Right forelimb (tissue), 1 donor: ENCODE measurements at regions not wholly inside any gene's neighbourhood (a gene's known extent, or its start where the extent isn't known, plus 50 kb on each side); places are given as distances from the start of the nearest gene placed in this dataset.
"Not testable (repeated sequence)": the region's sequence is repeated elsewhere in the genome, so short reads cannot be mapped to it uniquely, and the experiment has no call there.

Source experiments
- DNase-seq: peaks from one replicate; pipeline ENCODE4 v3.0.0-alpha.2; 2018

DNA sequence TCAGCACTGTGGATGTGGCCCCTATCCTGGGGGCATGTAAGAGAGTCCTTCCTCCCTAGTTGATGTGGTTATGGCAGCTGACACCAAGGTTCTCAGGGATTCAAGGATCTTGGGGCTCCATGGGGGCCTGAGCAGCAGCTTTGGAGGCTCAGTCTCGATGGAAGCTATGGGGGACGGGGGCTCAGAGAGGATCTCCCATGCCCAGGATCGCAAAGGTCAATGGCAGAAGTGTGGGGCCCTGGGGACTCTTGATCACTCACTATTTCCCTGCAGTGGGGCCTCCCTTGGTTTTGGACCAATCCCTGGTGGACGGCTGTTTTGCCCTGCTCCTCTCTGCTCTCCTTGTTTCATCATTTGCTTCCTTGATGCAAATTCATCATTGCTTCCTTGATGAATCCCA lies 885.9 kb downstream of the CDH8 start:
- no peak for DNase-seq

DNA sequence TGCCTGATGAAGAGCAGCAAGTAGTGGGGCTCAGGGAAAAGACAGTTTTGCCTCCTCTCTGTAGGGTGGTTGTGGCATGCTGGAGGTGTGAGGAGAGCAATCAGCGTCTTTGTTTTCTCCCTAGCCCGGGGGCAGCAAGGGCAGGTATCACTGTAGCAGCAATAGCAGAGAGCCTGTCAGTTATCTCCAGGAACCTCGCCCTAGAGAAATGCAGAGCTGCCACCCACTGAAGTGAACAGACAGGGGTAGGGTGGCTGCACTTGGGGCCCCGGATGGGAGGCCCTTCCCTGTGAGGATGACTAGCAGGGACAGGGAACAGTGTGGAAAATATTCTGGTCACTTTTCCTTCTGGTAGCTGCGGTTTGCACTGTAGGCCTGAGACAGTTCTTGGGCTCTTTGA lies 886.5 kb downstream of the CDH8 start:
- no peak for DNase-seq

DNA sequence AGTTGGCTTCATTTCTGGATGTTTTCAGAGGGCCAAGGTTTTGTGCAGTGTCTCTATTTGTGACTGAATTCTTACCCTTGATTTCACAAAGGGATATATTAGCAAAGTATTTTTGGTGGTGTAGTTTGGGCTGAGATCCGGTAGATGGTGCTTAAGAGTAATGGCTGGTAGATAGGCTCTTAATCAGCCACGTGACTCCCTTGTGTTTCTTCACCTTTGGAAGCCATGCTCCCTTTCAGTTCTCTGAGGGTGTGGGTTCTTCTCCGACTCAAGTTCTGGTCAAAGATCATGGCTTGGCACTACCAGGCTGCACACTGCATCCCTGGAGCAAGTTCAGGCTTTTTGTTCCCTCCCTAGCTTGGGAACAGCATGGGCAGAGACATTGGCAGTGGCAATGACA lies 887.3 kb downstream of the CDH8 start:
- DNase-seq: no peak

DNA sequence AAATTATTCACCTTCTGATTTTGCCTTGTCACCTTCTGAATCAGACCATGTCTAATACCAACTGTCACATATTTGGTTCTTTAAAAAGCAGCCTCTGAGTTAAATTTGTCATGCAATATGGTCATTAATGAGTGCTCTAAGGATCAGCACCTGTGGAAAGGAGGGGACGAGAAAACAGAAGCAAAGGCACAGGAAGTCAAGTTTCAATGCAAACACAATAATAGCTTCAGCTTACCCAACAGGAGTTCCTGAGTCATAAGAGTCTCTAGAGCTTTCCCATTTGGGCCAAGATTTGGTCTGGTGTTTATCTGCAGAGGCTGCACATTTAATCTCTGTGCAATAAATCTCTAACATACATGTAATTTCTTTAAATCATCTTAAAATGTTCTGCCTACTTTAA lies 889.8 kb downstream of the CDH8 start:
- DNase-seq: no peak

DNA sequence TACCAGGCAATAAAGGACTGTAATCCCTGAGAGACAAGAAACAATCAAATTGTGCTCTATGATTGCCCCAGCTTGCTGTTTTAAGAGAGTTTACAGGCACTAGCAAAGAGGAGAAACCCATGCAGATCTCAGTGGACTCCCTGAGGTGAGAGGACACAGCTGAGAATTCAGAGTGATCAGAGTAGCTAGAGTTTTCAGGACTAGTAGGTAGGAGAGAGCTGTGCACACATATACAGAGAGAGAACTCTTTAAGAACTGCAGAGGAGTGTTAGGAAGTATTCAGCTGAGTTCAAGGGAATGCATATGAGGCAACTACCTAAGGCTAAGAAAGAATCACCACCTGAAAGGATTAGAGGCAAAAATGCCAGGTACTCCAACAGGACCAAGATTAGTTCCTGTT lies 904.8 kb downstream of the CDH8 start:
- DNase-seq: no peak

DNA sequence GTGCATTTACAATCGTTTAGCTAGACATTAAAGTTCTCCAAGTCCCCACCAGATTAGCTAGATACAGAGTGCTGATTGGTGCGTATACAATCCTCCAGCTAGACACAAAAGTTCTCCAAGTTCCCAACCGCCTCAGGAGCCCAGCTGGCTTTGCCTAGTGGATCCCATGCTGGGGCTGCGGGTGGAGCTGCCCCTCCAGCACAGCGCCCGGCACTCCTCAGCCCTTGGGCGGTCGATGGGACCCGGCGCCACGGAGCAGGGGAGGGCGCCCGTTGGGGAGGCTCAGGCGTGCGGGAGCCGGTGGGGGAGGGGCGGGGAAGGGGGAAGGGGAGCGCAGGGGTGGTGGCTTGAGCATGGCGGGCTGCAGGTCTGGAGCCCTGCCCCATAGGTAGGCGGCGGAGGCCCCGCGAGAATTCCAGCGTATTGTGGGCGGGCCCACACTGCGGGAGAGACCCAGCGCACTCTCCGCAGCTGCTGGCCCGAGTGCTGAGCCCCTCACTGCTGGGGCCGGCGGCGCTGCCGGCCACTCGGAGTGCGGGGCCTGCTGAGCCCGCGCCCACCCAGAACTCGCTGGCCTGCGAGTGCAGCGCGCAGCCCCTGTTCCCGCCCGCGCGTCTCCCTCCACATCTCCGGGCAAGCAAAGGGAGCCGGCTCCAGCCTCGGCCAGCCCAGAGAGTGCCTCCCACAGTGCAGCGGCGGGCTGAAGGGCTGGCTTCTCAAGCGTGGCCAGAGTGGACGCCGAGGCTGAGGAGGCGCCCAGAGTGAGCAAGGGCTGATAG lies 907.5 kb downstream of the CDH8 start:
- no peak for DNase-seq

DNA sequence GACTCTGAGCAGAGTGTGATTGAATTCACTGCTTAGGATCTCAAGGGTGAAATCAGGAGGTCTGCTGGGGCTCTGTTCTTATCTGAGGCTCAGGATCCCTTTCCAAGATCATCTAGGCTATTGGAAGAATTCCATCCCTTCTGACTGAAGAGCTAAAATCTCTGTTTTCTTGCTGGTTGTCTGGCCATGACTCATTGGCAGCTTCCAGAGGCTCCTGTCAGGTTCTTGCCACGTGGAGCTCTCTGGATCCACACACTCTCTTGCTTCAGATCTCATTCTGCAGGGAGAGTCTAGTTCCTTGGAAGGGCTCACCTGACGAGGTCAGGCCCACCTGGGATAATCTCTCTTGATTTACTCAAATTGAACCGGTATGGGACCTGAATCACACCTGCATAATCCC lies 930.7 kb downstream of the CDH8 start:
- no peak for DNase-seq

DNA sequence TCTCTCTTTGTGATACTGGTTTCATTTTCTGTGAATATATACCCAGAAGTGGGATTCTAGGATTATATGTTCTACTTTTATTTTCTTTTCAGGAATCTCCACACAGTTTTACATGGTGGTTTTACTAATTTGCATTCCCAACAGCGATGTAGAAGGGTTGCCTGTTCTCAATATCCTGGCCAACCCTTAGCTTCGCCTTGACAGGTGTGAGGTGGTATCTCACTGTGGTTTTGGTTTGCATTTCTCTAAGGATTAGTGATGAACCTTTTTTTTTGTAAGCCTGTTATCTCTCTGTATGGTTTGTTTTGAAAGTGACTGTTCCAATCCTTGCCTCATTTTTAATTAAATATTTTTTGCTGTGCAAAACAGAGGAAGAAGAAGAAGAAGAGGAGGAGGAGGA lies 937.7 kb downstream of the CDH8 start:
- no peak for DNase-seq

DNA sequence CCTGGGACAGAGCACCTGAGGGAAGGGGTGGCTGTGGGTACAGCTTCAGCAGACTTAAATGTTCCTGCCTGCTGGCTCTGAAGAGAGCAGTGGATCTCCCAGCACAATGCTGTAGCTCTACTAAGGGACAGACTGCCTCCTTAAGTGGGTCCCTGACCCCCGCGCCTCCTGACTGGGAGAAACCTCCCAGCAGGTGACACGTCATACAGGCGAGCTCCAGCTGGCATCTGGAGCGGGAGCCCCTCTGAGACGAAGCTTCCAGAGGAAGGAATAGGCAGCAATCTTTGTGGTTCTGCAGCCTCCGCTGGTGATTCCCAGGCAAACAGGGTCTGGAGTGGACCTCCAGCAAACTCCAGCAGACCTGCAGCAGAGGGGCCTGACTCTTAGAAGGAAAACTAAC lies 944.9 kb downstream of the CDH8 start:
- DNase-seq: not testable (repeated sequence)

DNA sequence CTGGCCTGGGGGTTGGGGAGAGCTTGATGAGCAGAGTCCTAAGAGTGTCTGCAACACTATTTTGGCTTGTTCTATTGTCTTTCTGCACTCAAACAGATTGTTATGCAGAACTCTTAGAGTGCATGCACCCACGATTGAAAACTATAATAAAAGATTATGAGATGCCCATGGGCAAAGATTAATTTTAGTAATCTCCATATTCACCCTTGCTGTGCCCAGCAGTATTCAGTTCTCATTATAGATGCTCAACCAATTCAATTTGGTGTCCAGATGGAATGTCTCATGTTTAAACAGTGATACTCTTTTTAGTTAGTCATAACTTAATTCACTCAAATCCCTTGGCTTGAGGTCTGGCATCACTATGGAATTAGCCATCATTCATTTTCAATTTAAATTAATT lies 952.5 kb downstream of the CDH8 start:
- no peak for DNase-seq

DNA sequence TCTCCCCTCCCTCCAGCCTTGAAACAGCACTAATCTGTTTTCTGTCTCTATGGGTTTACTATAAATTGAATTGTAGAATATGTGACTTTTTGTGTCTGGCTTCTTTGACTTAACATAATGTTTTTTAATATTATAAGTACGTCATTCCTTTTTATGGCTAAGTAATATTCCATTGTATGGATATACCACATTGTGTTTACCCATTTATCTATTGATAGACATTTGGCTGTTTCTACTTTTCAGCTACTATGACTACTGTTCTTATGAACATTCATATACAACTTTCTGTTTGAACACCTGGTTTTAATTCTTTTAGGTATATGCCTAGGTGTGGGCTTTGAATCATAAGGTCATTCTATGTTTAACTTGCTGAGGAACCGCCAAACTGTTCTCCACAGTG lies 961.9 kb downstream of the CDH8 start:
- no peak for DNase-seq

DNA sequence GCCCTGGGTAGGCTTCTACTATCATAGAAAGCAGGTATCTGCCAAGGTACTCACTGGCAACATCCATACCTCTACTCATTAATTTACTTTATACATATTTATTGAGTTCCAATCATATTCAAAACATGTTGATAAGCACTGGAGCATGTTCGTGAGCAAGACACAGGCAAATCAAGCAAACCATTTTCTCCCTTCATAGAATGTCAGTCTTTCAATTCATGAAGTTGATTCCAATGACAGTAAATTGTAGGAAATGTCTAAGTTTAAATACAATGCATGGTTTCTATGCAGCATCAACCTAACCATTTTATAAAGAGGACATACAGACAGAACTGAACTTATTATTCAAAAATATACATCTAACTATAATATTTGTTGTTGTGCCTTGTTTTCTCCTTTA lies 978.6 kb downstream of the CDH8 start:
- no peak for DNase-seq

DNA sequence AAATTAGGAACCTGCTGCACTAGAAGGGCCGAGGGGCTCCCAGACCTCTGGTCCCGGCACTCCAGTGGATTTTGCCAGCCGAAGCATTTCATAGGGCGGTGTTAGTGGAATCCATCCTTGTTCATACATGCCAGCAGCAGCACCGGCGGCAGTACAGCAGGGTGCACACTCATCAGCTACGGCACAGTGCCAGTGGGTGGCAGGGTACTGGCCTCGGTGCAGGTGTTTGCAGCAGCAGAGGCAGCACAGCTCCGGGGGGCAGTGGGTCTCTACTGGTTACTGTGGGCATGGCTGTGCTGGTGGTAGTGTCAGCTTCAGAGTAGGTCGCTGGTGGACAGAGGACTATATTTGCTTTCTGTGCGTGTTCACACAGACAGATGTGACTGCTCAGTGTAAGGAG lies 985.7 kb downstream of the CDH8 start:
- no peak for DNase-seq

DNA sequence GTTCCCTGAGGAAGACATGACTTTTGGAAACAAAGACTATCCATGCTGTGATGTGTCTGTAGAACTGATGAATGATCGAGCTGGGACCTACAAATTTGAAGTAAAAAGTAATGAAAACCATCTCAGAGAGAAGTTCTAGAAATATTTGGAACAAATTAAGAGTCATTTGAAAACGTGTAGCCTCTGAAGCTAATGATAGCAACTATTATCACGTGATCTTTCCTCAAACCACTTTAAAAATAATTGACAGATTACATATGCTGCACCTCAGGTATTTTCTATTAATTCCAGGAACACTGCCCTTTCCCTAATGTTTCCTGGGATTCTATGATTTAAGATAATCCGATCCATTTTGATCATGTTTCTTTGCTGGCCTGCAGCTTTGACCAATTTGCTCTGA lies 990.3 kb downstream of the CDH8 start:
- DNase-seq: no peak

DNA sequence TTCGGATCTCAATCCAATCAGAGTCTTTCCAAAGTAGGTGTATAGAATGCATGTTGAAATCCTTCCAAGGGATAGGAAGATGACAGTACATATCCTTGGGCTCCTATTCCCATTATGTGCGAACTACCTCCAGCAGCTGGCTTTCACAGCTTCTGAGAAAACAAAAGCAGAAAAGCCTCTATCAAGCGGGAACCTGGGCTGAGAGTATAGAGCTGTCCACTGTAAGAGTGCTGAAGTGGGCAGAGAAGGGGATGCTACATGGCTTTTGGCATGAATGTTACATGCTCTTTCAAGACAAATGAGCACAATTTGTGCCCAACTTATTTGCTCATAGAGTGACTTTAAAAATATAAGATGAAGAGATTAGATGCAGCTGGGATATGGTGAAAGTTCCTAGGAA lies 993.5 kb downstream of the CDH8 start:
- no peak for DNase-seq

DNA sequence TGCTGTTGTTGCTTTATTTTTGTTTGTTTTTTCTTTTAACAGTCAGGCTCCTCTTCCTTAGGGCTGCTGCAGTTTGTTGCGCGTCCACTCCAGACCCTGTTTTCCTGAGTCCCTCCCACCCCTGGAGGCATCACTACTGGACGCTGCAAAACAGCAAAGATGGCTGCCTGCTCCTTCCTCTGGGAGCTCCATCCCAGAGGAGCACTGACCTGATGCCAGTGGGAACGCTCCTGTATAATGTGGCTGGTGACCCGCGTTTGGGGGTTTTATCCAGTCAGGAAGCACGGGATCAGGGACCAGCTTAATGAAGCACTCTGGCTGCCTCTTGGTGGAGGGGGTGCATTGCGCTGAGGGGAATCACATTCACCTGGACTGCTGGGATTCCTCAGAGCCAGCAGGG lies 1005.6 kb downstream of the CDH8 start:
- no peak for DNase-seq

DNA sequence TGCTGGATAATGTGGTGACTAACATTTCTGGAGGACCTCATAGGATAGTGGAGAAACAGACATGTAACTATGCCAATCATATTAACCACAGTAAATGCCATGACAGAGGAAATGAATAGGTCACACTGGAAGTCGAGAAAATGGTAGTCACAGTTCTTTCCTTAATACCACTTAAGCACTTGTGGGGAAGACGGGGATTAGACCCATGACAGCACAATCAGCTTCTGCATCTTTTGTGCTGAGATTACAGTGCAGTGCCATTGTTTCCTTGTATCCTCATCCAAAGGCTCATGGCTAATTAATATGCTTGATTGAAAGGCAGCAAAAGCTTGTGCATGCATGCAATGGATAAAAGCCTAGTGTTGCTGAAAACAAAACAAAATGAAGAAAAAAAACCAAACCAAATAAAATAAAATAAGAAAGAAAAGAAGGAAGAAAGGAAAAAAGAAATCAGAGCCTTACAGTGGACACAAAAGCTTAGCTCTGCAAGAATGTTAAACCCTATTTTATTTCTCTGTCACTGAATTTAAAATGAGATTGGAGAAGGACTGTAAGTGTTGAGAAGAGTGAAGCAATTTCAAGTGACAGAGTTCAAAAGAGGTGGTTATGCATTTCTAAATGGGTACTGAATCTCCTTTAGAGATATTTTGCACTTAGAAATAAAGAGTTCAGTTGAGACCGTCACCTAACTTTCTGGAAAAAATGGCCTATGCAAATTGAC lies 1011.9 kb downstream of the CDH8 start:
- DNase-seq: no peak

DNA sequence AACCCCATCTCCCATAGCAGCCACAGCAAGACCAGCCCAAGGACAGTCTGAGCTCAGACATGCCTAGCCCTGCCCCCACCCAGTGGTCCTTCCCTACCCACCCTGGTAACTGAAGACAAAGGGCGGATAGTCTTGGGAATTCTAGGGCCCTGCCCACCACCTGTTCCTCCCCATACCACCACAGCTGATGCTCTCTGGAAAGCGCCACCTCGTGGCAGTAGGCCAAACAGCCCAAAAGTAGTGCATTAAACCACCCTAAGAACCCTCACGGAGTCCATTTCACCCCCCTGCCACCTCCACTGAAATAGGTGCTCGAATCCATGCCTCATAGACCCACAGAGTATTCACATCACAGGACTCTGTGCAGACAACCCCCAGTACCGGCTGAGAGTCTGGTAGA lies 1021.4 kb downstream of the CDH8 start:
- no peak for DNase-seq

DNA sequence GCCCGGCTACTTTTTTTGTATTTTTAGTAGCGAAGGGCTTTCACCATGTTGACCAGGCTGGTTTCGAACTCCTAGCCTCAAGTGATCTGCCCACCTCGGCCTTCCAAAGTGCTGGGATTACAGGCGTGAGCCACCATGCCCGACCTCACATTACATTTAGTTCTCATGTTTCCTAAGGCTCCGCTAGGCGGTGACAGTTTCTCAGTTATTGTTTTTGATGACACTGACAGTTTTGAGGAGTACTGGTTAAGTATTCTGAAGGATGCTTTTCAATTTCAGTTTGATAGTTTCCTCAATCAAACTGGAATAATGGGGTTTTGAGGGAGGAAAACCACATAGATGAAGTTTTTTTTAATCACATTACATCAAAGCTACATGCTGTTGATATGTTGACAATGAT lies 1028.5 kb downstream of the CDH8 start:
- no peak for DNase-seq

DNA sequence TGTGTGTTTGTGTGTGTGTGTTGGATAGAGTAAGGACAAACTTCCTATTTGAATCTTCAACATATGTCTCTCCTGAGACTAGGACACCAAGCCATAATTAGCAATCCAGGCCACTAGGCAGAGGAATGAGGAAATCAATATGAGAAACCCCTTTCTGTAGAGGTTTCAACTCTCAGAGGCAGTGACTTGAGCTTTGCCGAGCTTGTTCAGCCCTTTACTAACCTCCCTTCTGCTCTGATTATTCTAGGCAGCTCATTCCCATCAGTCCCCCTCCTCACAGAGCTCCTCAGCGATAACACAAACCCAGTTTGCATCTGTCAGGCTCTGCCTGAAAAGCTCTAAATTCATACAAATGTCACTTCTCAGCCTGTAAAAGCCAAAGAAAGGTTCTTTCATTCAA lies 1030.3 kb downstream of the CDH8 start:
- no peak for DNase-seq

DNA sequence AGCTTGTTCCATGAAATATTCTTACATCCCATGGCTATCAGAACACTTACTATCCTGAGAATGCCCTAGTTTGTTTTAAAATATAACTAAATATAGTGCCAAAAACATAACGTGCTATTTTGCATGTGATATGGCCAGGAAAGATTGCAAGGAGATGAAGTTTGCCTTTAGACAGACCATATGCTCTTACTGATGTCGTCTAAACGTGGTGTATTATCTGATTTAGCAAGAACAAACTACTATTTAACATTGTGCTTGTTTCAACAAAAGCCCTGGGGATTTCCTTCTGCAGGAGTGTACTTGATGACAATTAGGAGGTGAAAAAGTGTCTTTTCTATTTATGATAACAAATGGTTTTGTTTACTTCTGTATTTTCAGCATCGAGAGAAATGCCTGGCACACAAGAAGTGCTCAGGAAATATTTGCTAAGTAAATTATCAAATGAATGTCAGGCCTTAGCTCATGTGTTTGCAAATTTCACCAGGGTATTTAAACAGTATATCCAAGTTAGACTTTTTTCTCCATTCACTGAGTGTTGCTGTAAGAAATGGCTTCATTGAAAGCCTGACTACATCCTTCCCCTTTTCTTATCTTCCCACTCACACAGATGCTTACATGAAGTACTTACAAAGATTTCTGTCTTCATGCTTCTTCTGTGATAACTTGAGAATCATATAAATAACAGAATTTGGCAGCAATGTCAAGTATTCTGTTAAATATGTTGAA lies 1033.6 kb downstream of the CDH8 start:
- DNase-seq: no peak

DNA sequence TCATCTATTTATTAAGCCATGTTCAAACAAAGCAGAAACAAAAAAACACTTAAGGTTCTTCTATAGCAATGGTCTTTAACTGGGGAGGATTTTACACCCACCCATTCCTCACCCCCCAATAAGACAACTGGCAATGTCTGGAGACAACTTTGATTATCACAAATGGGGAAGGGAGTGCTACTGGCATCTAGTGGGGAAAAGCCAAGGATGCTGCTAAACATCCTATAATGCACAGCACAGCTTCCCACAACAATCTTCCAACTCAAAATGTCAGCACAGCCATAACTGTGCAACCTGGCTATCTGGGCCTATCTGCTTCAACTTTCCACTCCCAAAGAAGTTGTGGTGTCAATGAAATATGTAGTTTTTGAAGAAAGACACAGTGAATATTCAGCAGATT lies 1044.4 kb downstream of the CDH8 start:
- no peak for DNase-seq

DNA sequence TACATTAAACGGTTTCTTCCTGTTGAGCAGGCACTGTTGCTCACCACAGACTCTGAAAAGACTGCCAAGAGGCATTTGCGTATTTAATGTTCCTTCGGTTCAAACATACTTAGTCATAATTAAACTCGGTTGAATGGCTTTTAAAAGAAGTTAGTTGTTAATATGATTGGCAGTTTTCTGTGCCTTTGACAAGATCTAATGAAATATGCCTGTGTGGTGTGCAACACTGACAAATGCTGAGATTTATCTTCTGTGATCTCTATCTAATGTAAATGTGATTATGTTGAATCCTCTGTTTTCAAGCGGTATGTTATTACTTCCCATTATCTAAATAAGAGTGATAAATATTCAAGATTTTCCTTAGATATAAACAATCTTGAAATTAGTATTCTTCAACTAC lies 1046.6 kb downstream of the CDH8 start:
- no peak for DNase-seq

DNA sequence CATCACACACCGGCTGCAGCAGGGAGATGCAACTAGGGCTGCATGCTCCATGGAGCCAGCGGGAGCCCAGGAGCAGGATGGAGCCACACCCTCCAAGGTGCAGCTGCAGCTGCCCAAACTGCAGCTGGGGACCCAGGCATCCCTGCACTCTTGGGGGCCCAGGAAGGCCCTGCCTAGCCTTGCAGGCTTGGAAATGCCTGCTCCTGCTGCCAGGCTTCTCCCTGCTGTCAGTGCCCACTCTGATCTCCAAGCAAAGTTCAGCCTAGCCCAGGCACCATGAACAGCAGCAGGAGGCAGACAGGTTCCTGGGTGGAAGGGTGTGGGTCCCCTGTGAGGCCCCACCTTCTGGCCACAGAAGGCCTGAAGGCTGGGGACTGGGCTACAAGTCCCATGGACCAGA lies 1057.1 kb downstream of the CDH8 start:
- no peak for DNase-seq
